Activated CD4-positive, alpha-beta memory T cell treated with anti-CD3 and anti-CD28 coated beads for 36 hours (primary cell): ENCODE measurements at regions not wholly inside any gene's neighbourhood (a gene's known extent, or its start where the extent isn't known, plus 50 kb on each side); places are given as distances from the start of the nearest gene placed in this dataset.

Experiments
- CTCF ChIA-PET: fragments of 350-600 bp; sonication (Branson Sonifier 250); formaldehyde crosslinking; loops from one replicate; lab custom pipeline; 2021; ENCODE audit warnings: antibody characterized with exemption, inconsistent platforms; lab: Charles Lee
- POLR2A ChIA-PET: fragments of 350-600 bp; sonication (Branson Sonifier 250); formaldehyde crosslinking; loops from one replicate; lab custom pipeline; 2021; ENCODE audit warnings: antibody characterized with exemption; lab: Charles Lee
- DNase-seq: peaks from one replicate; pipeline ENCODE4 v3.0.0-alpha.2; 2020
- H3K27ac Mint-ChIP-seq: one replicate; pipeline ENCODE4 v1.8.0; 2021; ENCODE audit warnings: mixed read lengths
- H3K27me3 Mint-ChIP-seq: one replicate; pipeline ENCODE4 v1.8.0; 2021; ENCODE audit warnings: mixed read lengths
- H3K36me3 Mint-ChIP-seq: one replicate; pipeline ENCODE4 v1.8.0; 2021; ENCODE audit warnings: mixed read lengths
- H3K4me1 Mint-ChIP-seq: one replicate; pipeline ENCODE4 v1.8.0; 2021; ENCODE audit warnings: low read depth, mixed read lengths
- H3K4me3 Mint-ChIP-seq: one replicate; pipeline ENCODE4 v1.8.0; 2021; ENCODE audit warnings: mild to moderate bottlenecking, mixed read lengths
- H3K9me3 Mint-ChIP-seq: one replicate; pipeline ENCODE4 v1.8.0; 2021; ENCODE audit warnings: mixed read lengths
- intact Hi-C: fragments of 100-400 bp; cut with micrococcal nuclease; formaldehyde crosslinking; loops from one replicate; pipeline ENCODE4 v1.15.1; 2023

DNA sequence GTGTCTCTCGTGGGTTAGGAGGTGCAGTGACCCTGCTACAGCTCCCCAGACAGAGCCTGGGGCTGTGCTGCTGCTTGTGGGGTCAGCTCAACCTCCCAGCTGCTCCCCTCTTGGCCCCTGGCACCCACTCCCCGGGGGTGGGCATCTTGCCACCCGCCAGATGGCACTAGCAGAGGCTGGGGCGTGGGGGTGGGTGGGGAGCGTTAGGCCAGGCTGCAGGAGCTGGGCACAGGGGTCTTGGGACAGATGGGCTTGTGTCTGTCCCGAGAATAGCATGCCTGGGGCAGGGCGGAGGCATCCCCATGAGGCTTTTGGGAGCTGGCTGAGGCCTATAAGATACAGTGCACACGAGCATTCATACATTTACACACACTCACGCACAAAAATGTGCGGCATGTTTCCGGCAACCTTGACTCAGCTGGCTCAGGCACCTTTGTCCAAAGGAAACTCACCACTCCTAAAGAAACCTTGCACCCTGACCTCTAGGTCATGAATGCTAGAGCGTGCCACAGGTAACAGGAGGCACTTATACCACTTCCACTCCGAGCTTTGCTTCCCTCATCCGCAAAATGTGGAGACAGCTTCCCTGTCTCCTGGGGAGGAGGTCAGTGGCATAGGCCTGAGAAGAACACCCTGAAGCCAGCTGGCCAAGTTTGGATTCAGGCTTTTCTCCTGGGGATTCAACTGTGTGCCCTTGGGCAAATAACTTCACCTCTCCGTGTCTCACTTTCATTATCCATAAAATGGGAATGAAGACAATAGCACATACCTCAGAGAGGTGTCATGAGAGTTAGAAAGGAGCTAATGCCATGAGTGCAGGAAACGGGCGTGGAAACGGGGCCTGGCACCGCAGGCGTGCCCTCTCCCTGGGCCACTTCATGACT is 78.9 kb upstream of the LHX1 start:
- no peaks in the 10 kb centered on the region for H3K9me3 Mint-ChIP-seq
- DNase-seq: no peak
- H3K4me1 Mint-ChIP-seq: peaks cover 7% of the 10 kb centered on the region
- ChIA-PET POLR2A (no interaction called here), CTCF (no interaction called here)
- no peaks in the 10 kb centered on the region for H3K36me3 Mint-ChIP-seq
- H3K27me3 Mint-ChIP-seq: peaks cover 19% of the 10 kb centered on the region
- no peak overlapping the region for H3K27ac Mint-ChIP-seq
- no peak overlapping the region for H3K4me3 Mint-ChIP-seq
- intact Hi-C loops: no loop called here

DNA sequence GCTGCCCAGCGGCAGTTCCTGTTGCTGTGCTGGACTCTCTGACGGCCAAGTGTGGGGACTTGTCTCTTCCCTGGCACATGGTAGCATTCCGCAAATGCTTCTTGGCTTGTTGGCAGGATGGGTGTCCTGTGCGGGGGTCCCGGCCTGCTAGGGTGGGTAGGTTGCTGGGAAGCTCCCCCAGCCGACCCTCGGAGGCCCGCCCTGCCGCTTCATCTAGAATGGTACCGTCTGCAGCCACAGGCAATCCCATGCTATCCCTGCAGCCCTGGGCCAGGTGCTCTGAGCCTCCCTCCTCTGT is 78.3 kb upstream of the LHX1 start:
- CTCF ChIA-PET: no interaction called here
- no peak overlapping the region for H3K4me3 Mint-ChIP-seq
- H3K27me3 Mint-ChIP-seq: peaks cover 19% of the 10 kb centered on the region
- intact Hi-C loops: no loop called here
- H3K4me1 Mint-ChIP-seq: peaks cover under 1% of the 10 kb centered on the region
- no peak for DNase-seq
- no peaks in the 10 kb centered on the region for H3K9me3 Mint-ChIP-seq
- POLR2A ChIA-PET: no interaction called here
- no peak overlapping the region for H3K27ac Mint-ChIP-seq
- H3K36me3 Mint-ChIP-seq: no peaks in the 10 kb centered on the region

DNA sequence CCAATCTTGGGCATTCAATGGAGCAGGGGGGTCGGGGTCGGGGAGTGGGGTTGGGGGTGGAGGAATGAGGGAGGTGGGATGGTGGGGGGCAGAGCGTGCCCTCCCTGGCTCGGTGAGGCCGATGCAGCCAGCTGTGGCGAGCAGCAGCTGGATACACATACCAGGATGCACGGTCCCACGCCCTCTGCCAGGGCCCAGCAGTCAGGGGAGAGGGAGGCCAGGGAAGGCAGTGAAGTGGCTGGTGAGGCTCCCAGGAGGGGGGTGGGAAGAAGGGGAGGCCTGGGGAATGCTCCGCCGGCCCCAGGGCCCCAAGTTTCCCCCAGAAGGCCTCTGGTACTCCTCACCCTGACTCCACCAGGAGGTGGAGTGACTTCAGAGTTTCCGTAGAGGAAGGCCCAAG is 77.6 kb upstream of the LHX1 start:
- CTCF ChIA-PET: no interaction called here
- no peaks in the 10 kb centered on the region for H3K4me1 Mint-ChIP-seq
- no peak for DNase-seq

DNA sequence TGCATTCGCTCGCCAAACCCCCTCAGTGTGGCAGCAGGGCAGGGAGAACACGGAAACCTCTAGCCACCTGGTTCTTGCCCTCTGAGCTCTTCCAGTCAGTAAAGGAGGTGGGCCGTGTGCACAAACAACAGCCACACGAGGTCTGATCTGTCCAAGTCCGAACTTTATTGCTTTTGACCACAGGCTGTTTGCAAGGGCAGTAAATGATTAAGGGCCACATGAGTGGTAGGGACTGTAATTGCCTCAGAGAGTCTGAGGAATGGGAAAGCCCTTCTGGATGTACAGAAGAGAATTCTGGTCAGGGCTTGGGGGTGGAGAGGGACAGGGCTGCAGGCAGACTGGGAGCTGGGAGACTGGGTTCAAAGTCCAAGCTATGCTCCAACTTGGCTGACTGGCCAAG is 75.7 kb upstream of the LHX1 start:
- no peak overlapping the region for H3K4me3 Mint-ChIP-seq
- H3K27me3 Mint-ChIP-seq: peaks cover 17% of the 10 kb centered on the region
- no peaks in the 10 kb centered on the region for H3K4me1 Mint-ChIP-seq
- POLR2A ChIA-PET: no interaction called here
- CTCF ChIA-PET: no interaction called here
- DNase-seq: no peak
- H3K36me3 Mint-ChIP-seq: no peaks in the 10 kb centered on the region
- no peaks in the 10 kb centered on the region for H3K9me3 Mint-ChIP-seq
- intact Hi-C loops: no loop called here
- H3K27ac Mint-ChIP-seq: no peak overlapping the region

More for the DNA sequence above, 77.6 kb upstream of the LHX1 start:
- intact Hi-C loops: no loop called here
- Mint-ChIP-seq H3K27ac (no peak overlapping the region), H3K27me3 (peaks cover 19% of the 10 kb centered on the region), H3K36me3 (no peaks in the 10 kb centered on the region), H3K9me3 (no peaks in the 10 kb centered on the region), H3K4me3 (no peak overlapping the region)
- POLR2A ChIA-PET: no interaction called here

DNA sequence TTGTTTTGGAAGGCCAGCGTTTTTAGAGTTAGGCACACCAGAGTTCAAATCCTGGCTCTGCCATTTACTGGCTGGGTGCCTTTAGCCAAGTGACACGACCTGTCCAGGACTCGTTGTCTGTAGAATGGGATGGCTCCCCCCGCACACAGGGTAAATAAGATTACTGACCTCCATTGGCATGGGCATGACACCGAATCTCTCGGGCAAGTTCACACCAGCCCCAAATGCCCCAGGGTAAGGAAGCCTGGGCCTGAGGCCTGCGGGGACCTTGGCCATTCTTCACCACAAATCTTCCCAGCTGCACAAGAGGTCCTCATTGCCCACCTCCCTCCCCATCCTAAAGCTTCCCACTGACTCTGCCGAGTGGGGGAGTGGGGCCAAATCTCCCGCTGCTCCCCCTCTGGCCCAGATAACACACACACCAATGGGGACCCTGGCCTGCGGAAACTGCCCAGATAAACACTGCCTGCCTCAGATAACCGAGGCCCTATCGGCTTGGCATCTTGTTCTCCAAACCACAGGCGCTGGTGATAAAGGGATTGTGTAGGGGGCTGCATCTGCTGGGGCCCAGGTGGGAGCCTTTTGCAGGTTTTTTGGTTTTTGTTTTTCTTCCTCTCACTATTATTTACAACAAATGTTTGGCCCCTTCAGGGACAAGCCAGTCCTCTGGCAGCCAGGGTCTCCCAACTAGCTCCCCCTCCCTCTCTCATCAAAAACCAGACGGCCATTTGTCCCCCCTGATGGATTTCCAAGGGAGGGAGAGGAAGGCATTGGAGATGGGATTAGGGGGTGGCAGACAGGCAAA is 75.0 kb upstream of the LHX1 start:
- Mint-ChIP-seq H3K27me3 (peaks cover 12% of the 10 kb centered on the region), H3K4me1 (no peaks in the 10 kb centered on the region), H3K4me3 (no peak overlapping the region), H3K9me3 (no peaks in the 10 kb centered on the region), H3K36me3 (no peaks in the 10 kb centered on the region), H3K27ac (no peak overlapping the region)
- no peak for DNase-seq
- intact Hi-C loops: no loop called here
- ChIA-PET POLR2A (no interaction called here), CTCF (no interaction called here)

DNA sequence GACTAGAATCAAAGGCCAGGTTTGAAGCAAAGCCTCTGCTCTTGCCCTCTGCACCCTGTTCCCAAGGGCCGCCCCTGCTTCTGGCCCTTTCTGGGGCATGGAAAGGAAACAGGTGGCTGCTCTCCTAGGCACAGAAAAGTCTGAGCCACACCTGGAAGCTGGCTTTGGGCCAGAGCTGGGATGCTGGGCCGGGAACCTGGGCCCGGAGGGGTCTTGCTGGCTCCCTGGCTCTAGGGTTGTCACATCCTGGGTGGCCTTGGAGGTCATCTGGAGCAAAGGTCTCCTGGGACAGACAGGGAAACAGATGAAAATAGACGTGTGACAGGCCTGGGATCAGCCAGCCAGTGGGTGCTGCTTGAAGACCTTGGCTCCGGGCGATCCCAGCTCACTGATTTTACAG is 74.1 kb upstream of the LHX1 start:
- CTCF ChIA-PET: no interaction called here
- POLR2A ChIA-PET: no interaction called here
- H3K36me3 Mint-ChIP-seq: no peaks in the 10 kb centered on the region
- no peak overlapping the region for H3K27ac Mint-ChIP-seq
- no peaks in the 10 kb centered on the region for H3K9me3 Mint-ChIP-seq
- intact Hi-C loops: no loop called here
- no peak for DNase-seq
- H3K4me1 Mint-ChIP-seq: no peaks in the 10 kb centered on the region
- H3K4me3 Mint-ChIP-seq: no peak overlapping the region
- peaks cover 8% of the 10 kb centered on the region for H3K27me3 Mint-ChIP-seq

DNA sequence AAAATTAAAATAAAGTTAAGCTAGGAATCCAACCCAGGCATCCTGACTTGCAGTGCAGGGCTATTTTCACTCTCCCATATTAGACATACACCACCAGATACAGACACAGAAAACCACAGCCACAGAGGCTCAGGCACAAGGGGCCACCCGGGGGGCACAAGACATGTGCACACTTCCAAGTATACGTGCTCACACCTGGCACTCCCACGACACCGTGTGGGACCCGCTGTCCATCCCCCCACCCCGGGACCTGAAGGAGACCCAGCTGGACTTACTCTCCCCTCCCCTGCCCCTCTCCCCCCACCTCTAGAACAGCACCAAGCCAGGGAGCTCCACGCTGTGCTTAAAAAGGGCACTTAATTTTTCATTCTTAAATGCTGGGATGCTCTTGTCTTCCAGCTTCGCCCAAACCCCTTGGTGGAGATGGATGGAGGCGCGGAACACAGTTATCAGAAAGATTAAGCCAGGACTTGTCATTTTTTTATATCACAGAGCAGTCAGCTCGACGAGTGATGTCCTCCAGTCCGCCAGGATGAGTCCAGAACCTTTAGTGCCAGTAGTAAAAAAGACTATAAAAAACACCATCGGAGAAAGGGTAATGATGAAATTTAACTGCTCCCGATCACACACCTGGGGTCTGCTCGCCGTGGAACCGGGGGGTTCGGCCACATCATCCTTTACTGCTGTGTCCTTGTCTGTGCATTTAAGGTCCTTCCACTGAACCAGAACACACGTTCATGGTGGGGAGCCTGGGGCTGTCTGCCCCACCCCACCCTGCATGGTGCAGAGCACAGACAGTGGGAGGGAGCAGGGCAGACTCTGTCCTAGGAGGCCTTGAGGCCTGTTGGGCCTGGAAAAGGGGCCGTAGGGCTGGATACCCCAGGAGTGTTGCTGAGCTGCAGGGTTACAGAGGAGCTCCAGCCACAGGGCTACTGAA is 73.3 kb upstream of the LHX1 start:
- H3K27me3 Mint-ChIP-seq: peaks cover 4% of the 10 kb centered on the region
- no peak overlapping the region for H3K27ac Mint-ChIP-seq
- H3K36me3 Mint-ChIP-seq: no peaks in the 10 kb centered on the region
- DNase-seq: no peak
- CTCF ChIA-PET: no interaction called here
- H3K4me1 Mint-ChIP-seq: no peaks in the 10 kb centered on the region
- intact Hi-C loops: no loop called here
- H3K4me3 Mint-ChIP-seq: no peak overlapping the region
- POLR2A ChIA-PET: no interaction called here
- H3K9me3 Mint-ChIP-seq: no peaks in the 10 kb centered on the region

DNA sequence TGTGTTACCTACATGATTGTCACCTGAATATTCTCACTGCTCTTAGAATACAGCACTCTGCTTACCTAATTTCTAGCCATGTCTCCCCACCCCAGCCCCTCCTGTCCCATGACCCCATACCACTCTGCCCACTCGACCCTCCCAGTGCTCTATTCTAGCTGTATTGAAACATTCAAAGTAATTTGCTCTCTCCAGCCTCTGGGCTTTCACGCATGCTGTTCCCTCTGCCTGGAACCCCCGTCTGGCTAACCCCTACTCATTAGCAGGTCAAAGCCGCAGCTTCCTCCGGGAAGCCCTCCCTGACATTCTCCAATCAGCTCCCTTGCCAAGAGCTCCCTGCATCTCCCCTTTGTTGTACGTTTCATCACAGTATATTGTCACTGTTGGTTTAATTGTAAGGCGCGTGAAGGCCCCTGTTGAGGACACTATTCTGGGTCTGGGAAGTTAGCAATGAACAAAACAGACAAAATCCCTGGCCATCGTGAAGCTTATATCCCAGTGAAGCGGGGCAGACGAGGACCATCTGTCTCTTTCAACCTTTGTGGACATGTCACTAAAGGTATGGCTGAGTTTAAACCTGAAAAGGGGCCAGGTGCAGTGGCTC is 72.3 kb upstream of the LHX1 start:
- ChIA-PET POLR2A (no interaction called here), CTCF (no interaction called here)
- Mint-ChIP-seq H3K9me3 (no peaks in the 10 kb centered on the region), H3K4me3 (no peak overlapping the region), H3K27ac (no peak overlapping the region), H3K27me3 (peaks cover 4% of the 10 kb centered on the region), H3K4me1 (no peaks in the 10 kb centered on the region), H3K36me3 (no peaks in the 10 kb centered on the region)
- intact Hi-C loops: no loop called here
- DNase-seq: no peak

DNA sequence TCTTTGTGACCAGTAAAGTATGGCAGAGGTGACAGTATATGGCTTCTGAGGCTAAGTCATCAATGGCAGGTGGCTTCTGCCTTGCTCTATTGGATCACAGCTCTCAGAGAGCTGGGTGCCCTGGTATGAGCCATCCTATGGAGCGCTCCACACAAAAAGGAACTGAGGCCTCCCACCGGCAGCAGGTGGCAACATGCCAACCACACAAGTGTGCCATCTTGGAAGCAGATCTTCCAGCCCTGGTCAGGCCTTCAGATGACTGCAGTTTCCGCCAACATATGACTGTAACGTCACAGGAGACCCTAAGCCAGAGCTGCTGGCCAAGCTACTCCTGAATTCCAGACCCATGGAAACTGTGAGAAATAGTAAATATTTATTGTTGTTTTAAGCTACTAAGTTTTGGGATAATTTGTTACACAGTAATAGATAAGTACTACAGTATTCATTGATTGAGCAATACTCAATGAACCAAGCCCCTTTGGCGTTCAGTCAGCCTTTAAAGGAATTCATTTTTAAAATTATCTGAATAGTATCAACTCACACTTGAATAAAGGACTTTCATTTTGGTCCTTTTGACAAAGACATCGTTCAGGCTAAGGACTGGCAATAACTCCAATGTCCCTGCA is 69.4 kb upstream of the LHX1 start:
- H3K27me3 Mint-ChIP-seq: peaks cover 1% of the 10 kb centered on the region
- H3K9me3 Mint-ChIP-seq: peaks cover 3% of the 10 kb centered on the region
- no peaks in the 10 kb centered on the region for H3K36me3 Mint-ChIP-seq
- no peak for DNase-seq
- no peak overlapping the region for H3K4me3 Mint-ChIP-seq
- ChIA-PET POLR2A (no interaction called here), CTCF (interaction anchor here (0.5 to 1.8 kb wide), 2 partner anchors 24 to 615 kb away, joined by 3 to 7 read pairs; no protein-coding TSS in a partner anchor)
- H3K27ac Mint-ChIP-seq: no peak overlapping the region
- intact Hi-C loops: no loop called here
- H3K4me1 Mint-ChIP-seq: no peaks in the 10 kb centered on the region

DNA sequence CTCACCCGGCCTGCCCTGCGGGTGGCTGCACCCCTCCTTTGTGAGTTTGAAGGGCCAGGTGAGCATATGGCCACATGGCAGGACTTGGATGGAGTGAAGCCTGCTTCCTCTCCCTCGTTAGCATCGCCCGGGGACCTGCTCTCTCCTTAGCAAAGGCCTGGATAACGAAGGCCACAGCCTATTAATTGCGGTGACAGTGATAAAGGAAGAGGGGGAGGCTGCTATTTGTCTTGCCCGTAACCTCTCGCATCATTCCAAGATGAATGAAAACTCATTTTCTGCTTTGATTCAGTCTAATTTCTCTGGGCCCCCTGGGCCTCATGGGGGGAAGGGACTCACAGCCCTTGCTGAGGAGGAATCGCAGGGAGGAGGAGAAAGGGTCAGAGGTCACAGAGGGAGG is 68.5 kb upstream of the LHX1 start:
- DNase-seq: no peak
- intact Hi-C loops: no loop called here
- Mint-ChIP-seq H3K4me1 (no peaks in the 10 kb centered on the region), H3K36me3 (no peaks in the 10 kb centered on the region), H3K4me3 (no peak overlapping the region), H3K27ac (no peak overlapping the region), H3K27me3 (peaks cover 1% of the 10 kb centered on the region), H3K9me3 (peaks cover 3% of the 10 kb centered on the region)
- ChIA-PET POLR2A (no interaction called here), CTCF (interaction anchor here (1.8 kb wide), 1 partner anchor 25 kb away, joined by 7 read pairs; no protein-coding TSS in a partner anchor)

DNA sequence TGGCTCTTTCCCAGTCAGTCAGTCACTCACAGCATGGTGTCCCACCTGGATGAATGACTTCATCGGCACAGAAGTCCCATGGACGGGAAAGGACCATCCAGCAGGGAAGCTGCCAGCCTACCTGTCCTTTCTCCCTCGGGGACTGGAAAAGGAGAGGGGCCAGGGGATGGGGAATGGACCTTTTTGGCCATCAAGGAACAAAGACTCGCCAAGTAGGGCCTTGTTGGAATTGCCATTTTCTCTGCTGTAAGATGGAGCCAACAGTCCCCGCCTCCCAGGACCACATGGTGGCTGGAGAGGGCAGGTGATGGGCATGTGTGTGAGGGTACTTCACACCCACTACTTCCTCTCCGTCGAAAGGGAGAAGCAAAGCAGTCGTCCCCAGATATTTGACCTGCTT is 67.8 kb upstream of the LHX1 start:
- DNase-seq: no peak
- intact Hi-C loops: no loop called here
- Mint-ChIP-seq H3K4me1 (no peaks in the 10 kb centered on the region), H3K4me3 (no peak overlapping the region), H3K27me3 (peaks cover 1% of the 10 kb centered on the region), H3K27ac (no peak overlapping the region), H3K9me3 (peaks cover 3% of the 10 kb centered on the region), H3K36me3 (no peaks in the 10 kb centered on the region)
- ChIA-PET CTCF (no interaction called here), POLR2A (no interaction called here)
